Hepatocyte (in vitro differentiated cells): ENCODE measurements at regions not wholly inside any gene's neighbourhood (a gene's known extent, or its start where the extent isn't known, plus 50 kb on each side); places are given as distances from the start of the nearest gene placed in this dataset.

Experiments used
- DNase-seq: peaks from one replicate; pipeline ENCODE4 v3.0.0-alpha.2; 2016; ENCODE audit warnings: low spot score
- H2AFZ ChIP-seq: fragments of 200-600 bp; sonication (generic); 2 replicates; pipeline ENCODE4 v1.6.0; 2016; ENCODE audit warnings: antibody characterized with exemption, mild to moderate bottlenecking
- H3K27ac ChIP-seq: fragments of 200-600 bp; sonication (generic); 2 replicates; pipeline ENCODE4 v1.5.1; 2016; ENCODE audit warnings: mild to moderate bottlenecking
- H3K27me3 ChIP-seq: fragments of 200-600 bp; sonication (generic); 2 replicates; pipeline ENCODE4 v1.6.1; 2016
- H3K36me3 ChIP-seq: fragments of 200-600 bp; sonication (generic); replicated peaks from 2 replicates; pipeline ENCODE4 v1.5.1; 2016; ENCODE audit warnings: low read depth; ENCODE audit not compliant: insufficient read depth
- H3K4me1 ChIP-seq: fragments of 200-600 bp; sonication (generic); 2 replicates; pipeline ENCODE4 v1.5.1; 2016; ENCODE audit warnings: mild to moderate bottlenecking, moderate library complexity; ENCODE audit not compliant: insufficient read depth
- H3K4me2 ChIP-seq: fragments of 200-600 bp; sonication (generic); 2 replicates; pipeline ENCODE4 v1.6.0; 2016
- H3K4me3 ChIP-seq: fragments of 200-600 bp; sonication (generic); 2 replicates; pipeline ENCODE4 v1.5.1; 2016; ENCODE audit warnings: mild to moderate bottlenecking
- H3K79me2 ChIP-seq: fragments of 200-600 bp; sonication (generic); 2 replicates; pipeline ENCODE4 v1.6.0; 2017; ENCODE audit warnings: mild to moderate bottlenecking
- H3K9me2 ChIP-seq: fragments of 200-600 bp; sonication (generic); replicated peaks from 2 replicates; pipeline ENCODE4 v1.6.0; 2017; ENCODE audit warnings: mild to moderate bottlenecking; ENCODE audit not compliant: insufficient read depth
- H3K9me3 ChIP-seq: fragments of 200-600 bp; sonication (generic); 2 replicates; pipeline ENCODE4 v1.5.1; 2016; ENCODE audit warnings: low read depth, mild to moderate bottlenecking
- H4K20me1 ChIP-seq: fragments of 200-600 bp; sonication (generic); 2 replicates; pipeline ENCODE4 v1.6.0; 2016; ENCODE audit warnings: mild to moderate bottlenecking; ENCODE audit not compliant: insufficient read depth, poor library complexity, severe bottlenecking
- CTCF ChIP-seq: fragments of 200-600 bp; sonication (generic); IDR thresholded peaks from 2 replicates; pipeline ENCODE4 v1.5.1; 2016; ENCODE audit warnings: antibody characterized with exemption, mild to moderate bottlenecking; ENCODE audit not compliant: poor library complexity
- EZH2 ChIP-seq: fragments of 200-600 bp; sonication (generic); IDR thresholded peaks from 2 replicates; pipeline ENCODE4 v1.6.1; 2016; ENCODE audit warnings: antibody characterized with exemption, mild to moderate bottlenecking, borderline replicate concordance
- EZH2phosphoT487 ChIP-seq: fragments of 200-600 bp; sonication (generic); IDR thresholded peaks from one replicate; pipeline ENCODE4 v1.6.1; 2018; ENCODE audit warnings: antibody characterized with exemption, mild to moderate bottlenecking, low read depth, moderate library complexity; ENCODE audit not compliant: unreplicated experiment, severe bottlenecking
- WGBS: methylation state at CpG from one replicate; pipeline ENCODE4 v1.1.6; 2016; ENCODE audit warnings: low lambda C conversion rate; ENCODE audit errors: missing lambda C conversion rate; 5-methylcytosine and 5-hydroxymethylcytosine counted together

DNA sequence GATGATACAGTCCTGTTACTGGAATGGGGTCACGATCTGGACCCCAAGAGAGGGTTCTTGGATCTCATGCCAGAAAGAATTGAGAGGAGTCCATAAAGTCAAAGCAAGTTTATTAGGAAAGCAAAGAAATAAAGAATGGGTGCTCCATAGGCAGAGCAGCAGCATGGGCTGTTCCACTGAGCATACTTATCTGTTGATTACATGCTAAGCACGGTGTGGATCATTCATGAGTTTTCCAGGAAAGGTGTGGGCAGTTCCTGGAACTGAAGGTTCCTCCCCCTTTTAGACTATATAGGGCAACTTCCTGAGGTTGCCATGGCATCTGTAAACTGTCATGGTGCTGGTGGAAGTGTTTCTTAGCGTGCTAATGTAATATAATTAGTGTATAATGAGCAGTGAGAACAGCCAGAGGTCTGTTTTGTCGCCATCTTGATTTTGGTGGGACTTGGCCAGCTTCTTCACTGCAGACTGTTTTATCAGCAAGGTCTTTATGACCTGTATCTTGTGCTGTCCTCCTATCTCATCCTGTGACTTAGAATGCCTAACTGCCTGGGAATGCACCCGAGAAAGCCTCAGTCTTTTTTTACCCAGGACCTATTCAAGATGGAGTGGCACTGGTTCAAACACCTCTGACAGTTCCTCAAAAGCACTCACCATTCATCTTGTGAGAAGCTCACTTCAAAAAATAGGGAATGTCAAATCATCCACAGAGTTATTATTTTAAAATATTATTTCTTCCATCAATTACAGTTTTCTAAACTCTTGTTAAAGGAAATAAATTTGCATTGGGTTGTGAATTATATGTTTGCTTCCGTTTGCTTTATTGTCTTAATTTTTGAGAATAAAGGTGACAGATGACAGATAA lies 1358.8 kb upstream of the TMEM132C start:
- Histone ChIP-seq H4K20me1 (no peaks in the 10 kb centered on the region), H3K4me3 (no peak overlapping the region), H3K27me3 (no peaks in the 10 kb centered on the region), H3K36me3 (no peaks in the 10 kb centered on the region), H3K79me2 (no peaks in the 10 kb centered on the region), H2AFZ (no peak overlapping the region), H3K9me3 (no peaks in the 10 kb centered on the region), H3K9me2 (no peaks in the 10 kb centered on the region), H3K4me1 (no peaks in the 10 kb centered on the region), H3K4me2 (no peak overlapping the region), H3K27ac (no peak overlapping the region)
- TF ChIP-seq EZH2phosphoT487: no peak
- no peak for TF ChIP-seq EZH2
- TF ChIP-seq CTCF: no peak
- DNase-seq: no peak
- 73% methylated on average over 6 of the region's 6 CpGs for WGBS

- H3K4me1 ChIP-seq: no peaks in the 10 kb centered on the region
- H3K9me3 ChIP-seq: no peaks in the 10 kb centered on the region
- no peaks in the 10 kb centered on the region for H3K79me2 ChIP-seq
- no peaks in the 10 kb centered on the region for H4K20me1 ChIP-seq
- no peak overlapping the region for H3K4me3 ChIP-seq
- H3K27ac ChIP-seq: no peak overlapping the region
- H3K36me3 ChIP-seq: no peaks in the 10 kb centered on the region
- no peaks in the 10 kb centered on the region for H3K27me3 ChIP-seq
- H3K9me2 ChIP-seq: no peaks in the 10 kb centered on the region
- no peak for DNase-seq
- no peak overlapping the region for H2AFZ ChIP-seq
- H3K4me2 ChIP-seq: no peak overlapping the region
- WGBS: 74% methylated on average over 3 of the region's 3 CpGs
- TF ChIP-seq CTCF (no peak), EZH2 (no peak), EZH2phosphoT487 (no peak)
These were observed 1358.2 kb upstream of the TMEM132C start for GRCh38 chr12:126908765-126909142.

- H2AFZ ChIP-seq: no peak overlapping the region
- TF ChIP-seq EZH2phosphoT487 (no peak), CTCF (no peak), EZH2 (no peak)
- no peaks in the 10 kb centered on the region for H3K9me2 ChIP-seq
- H3K4me3 ChIP-seq: no peak overlapping the region
- H3K27me3 ChIP-seq: no peaks in the 10 kb centered on the region
- no peaks in the 10 kb centered on the region for H3K36me3 ChIP-seq
- no peaks in the 10 kb centered on the region for H3K4me1 ChIP-seq
- 80% methylated on average over 7 of the region's 7 CpGs for WGBS
- H4K20me1 ChIP-seq: no peaks in the 10 kb centered on the region
- no peak for DNase-seq
- H3K79me2 ChIP-seq: no peaks in the 10 kb centered on the region
- no peak overlapping the region for H3K4me2 ChIP-seq
- H3K9me3 ChIP-seq: no peaks in the 10 kb centered on the region
- H3K27ac ChIP-seq: no peak overlapping the region
These were observed 1356.4 kb upstream of the TMEM132C start for GRCh38 chr12:126910570-126910969.
